Transverse colon (tissue), 4 donors: ENCODE measurements at regions not wholly inside any gene's neighbourhood (a gene's known extent, or its start where the extent isn't known, plus 50 kb on each side); places are given as distances from the start of the nearest gene placed in this dataset.

Source experiments
- DNase-seq: peaks from one replicate; pipeline ENCODE4 v3.0.0-alpha.2; 2019
- H3K27ac ChIP-seq, 4 donors: fragments of 200-600 bp; sonication (generic); 2 replicates each; pipeline ENCODE4 v1.5.1; 2016 to 2018; ENCODE audit warnings: inconsistent platforms in 4 of 4
- H3K27me3 ChIP-seq: fragments of 200-600 bp; sonication (generic); 2 replicates; pipeline ENCODE4 v1.5.1; 2017; ENCODE audit warnings: inconsistent platforms
- H3K36me3 ChIP-seq, 4 donors: fragments of 200-600 bp; sonication (generic); 2 replicates each; pipeline ENCODE4 v1.5.1; 2017 to 2019; ENCODE audit warnings: inconsistent platforms in 4 of 4
- H3K4me1 ChIP-seq, 4 donors: fragments of 200-600 bp; sonication (generic); 2 replicates each; pipeline ENCODE4 v1.5.1; 2017 to 2020; ENCODE audit warnings: inconsistent platforms in 4 of 4
- H3K4me3 ChIP-seq, 4 donors: fragments of 200-600 bp; sonication (generic); 1 replicate in 1 of 4; 2 replicates in 3 of 4; pipeline versions ENCODE4 v1.5.1 to v1.6.1; 2017 to 2019; ENCODE audit warnings: inconsistent platforms in 4 of 4
- H3K9me3 ChIP-seq, 2 donors: fragments of 200-600 bp; sonication (generic); 2 replicates each; pipeline ENCODE4 v1.5.1; 2017 to 2019; ENCODE audit warnings: inconsistent platforms in 2 of 2
- CTCF ChIP-seq, 5 experiments: fragments of 200-600 bp in 3 of 5; fragments of 450-650 bp in 2 of 5; sonication (generic) in 3 of 5; IDR thresholded peaks; 1 replicate in 2 of 5; 2 replicates in 3 of 5; pipeline ENCODE4 v1.5.1; 2016 to 2017; ENCODE audit warnings: antibody characterized with exemption in 5 of 5, inconsistent platforms in 3 of 5, mild to moderate bottlenecking in 2 of 5, moderate library complexity in 1 of 5
- EP300 ChIP-seq: sonication (generic); formaldehyde crosslinking; IDR thresholded peaks from one replicate; pipeline ENCODE4 v1.6.1; 2017; ENCODE audit warnings: antibody characterized with exemption, low read depth
- POLR2A ChIP-seq: fragments of 450-650 bp; IDR thresholded peaks from one replicate; pipeline ENCODE4 v1.6.1; 2016; ENCODE audit warnings: antibody characterized with exemption, mild to moderate bottlenecking, moderate library complexity
- POLR2AphosphoS5 ChIP-seq, 3 donors: sonication (generic); formaldehyde crosslinking; IDR thresholded peaks; one replicate each; pipeline ENCODE4 v1.6.1; 2016; ENCODE audit warnings: antibody characterized with exemption in 3 of 3
- WGBS, 2 donors: methylation state at CpG; one replicate each; pipeline ENCODE4 v1.1.5; 2018; ENCODE audit warnings: low coverage in 1 of 2; 5-methylcytosine and 5-hydroxymethylcytosine counted together
- in situ Hi-C, 4 donors: fragments of 200-750 bp; cut with MboI; loops; one replicate each; pipeline versions ENCODE4 v1.15.0 to v1.15.1; 2017; ENCODE audit warnings: low sequenced_read_pairs in 3 of 4, low pct_ligation_motif_present in 1 of 4, low pct_unique_long_range_greater_than_20kb in 1 of 4
- intact Hi-C: fragments of 100-400 bp; cut with DNase I; formaldehyde crosslinking; loops from one replicate; pipeline ENCODE4 v1.15.1; 2023; ENCODE audit warnings: low total_unique reads

- no peak for TF ChIP-seq EP300
- TF ChIP-seq CTCF (IDR thresholded peaks at IDR 0.05), result no peak
- TF ChIP-seq POLR2AphosphoS5 (IDR thresholded peaks at IDR 0.05), result no peak
- TF ChIP-seq POLR2A, result no peak
- Histone ChIP-seq H3K4me3 (peak overlapping the region in 1 of 4 donors; percentile 41), H3K4me1 (no peaks in the 10 kb centered on the region), H3K27me3 (no peaks in the 10 kb centered on the region), H3K36me3 (no peaks in the 10 kb centered on the region), H3K9me3 (peaks cover 7 to 13% of the 10 kb centered on the region in 2 donors), H3K27ac (no peak overlapping the region)
- DNase-seq, result no peak
- in situ Hi-C loops (no loop called here), intact Hi-C loops (no loop called here)
- WGBS, 2 donors, result 39 to 44% methylated on average over 5 to 6 of the region's 6 CpGs
Observed at GRCh38 chr15:24772266-24772665, 96.7 kb downstream of the NPAP1 start.

GRCh38 chr15:24772686-24773373 is 97.3 kb downstream of the NPAP1 start:
- in situ Hi-C loops, result no loop called here
- H3K4me3 ChIP-seq, result peak overlapping the region in 3 of 4 donors; percentile 14 to 41 (median 26)
- H3K9me3 ChIP-seq, result peaks cover 7 to 13% of the 10 kb centered on the region in 2 donors
- H3K27ac ChIP-seq, result peak overlapping the region in 1 of 4 donors; percentile 2
- intact Hi-C loops, result no loop called here
- DNase-seq, result peak; percentile 39
- H3K4me1 ChIP-seq, result no peaks in the 10 kb centered on the region
- TF ChIP-seq POLR2AphosphoS5 (IDR thresholded peaks at IDR 0.05) (peak in 1 of 3 donors; percentile 14), POLR2A (no peak), CTCF (IDR thresholded peaks at IDR 0.05) (no peak)
- H3K27me3 ChIP-seq, result no peaks in the 10 kb centered on the region
- 55 to 61% methylated on average over 24 to 47 of the region's 47 CpGs for WGBS, 2 donors
- no peaks in the 10 kb centered on the region for H3K36me3 ChIP-seq

- no peaks in the 10 kb centered on the region for H3K36me3 ChIP-seq
- in situ Hi-C loops, result loop anchor here in 1 of 4 donors (25.0 kb wide), 1 partner anchor 710 kb away; no protein-coding TSS in a partner anchor
- H3K4me1 ChIP-seq, result no peaks in the 10 kb centered on the region
- DNase-seq, result no peak
- no peak overlapping the region for H3K27ac ChIP-seq
- no peaks in the 10 kb centered on the region for H3K27me3 ChIP-seq
- H3K4me3 ChIP-seq, result no peak overlapping the region
- intact Hi-C loops, result no loop called here
- no peak for TF ChIP-seq POLR2AphosphoS5 (IDR thresholded peaks at IDR 0.05)
- TF ChIP-seq POLR2A, result no peak
- TF ChIP-seq CTCF (IDR thresholded peaks at IDR 0.05), result no peak
- no peak for TF ChIP-seq EP300
- peaks cover 0 to 10% of the 10 kb centered on the region in 2 donors for H3K9me3 ChIP-seq
Observed at GRCh38 chr15:24777307-24777706, 101.7 kb downstream of the NPAP1 start.

- no peaks in the 10 kb centered on the region for H3K9me3 ChIP-seq
- in situ Hi-C loops, result loop anchor here in 1 of 4 donors (25.0 kb wide), 1 partner anchor 703 kb away; no protein-coding TSS in a partner anchor
- TF ChIP-seq POLR2A (no peak), POLR2AphosphoS5 (IDR thresholded peaks at IDR 0.05) (no peak), CTCF (IDR thresholded peaks at IDR 0.05) (no peak), EP300 (no peak)
- no peak overlapping the region for H3K27ac ChIP-seq
- WGBS, 2 donors, result 36 to 46% methylated on average over 2 to 4 of the region's 4 CpGs
- no peaks in the 10 kb centered on the region for H3K4me1 ChIP-seq
- no peak overlapping the region for H3K4me3 ChIP-seq
- DNase-seq, result no peak
- intact Hi-C loops, result no loop called here
- no peaks in the 10 kb centered on the region for H3K27me3 ChIP-seq
- no peaks in the 10 kb centered on the region for H3K36me3 ChIP-seq
Observed at GRCh38 chr15:24784506-24784905, 108.9 kb downstream of the NPAP1 start.
